HL-60 (cell line): ENCODE measurements at regions not wholly inside any gene's neighbourhood (a gene's known extent, or its start where the extent isn't known, plus 50 kb on each side); places are given as distances from the start of the nearest gene placed in this dataset.

ENCODE experiments used
- GABPA ChIP-seq: IDR thresholded peaks from 2 replicates; pipeline ENCODE4 v1.6.1; 2012; ENCODE audit warnings: low read depth
- POLR2AphosphoS5 ChIP-seq: IDR thresholded peaks from 2 replicates; pipeline ENCODE4 v1.6.1; 2012; ENCODE audit warnings: low read depth
- TF ChIP-seq, protein P1 (sequence below): IDR thresholded peaks from one replicate; pipeline ENCODE4 v1.5.1; 2011; ENCODE audit warnings: low read length, control low read depth, inconsistent platforms; ENCODE audit not compliant: insufficient read depth
- TF ChIP-seq, protein P2 (sequence below): IDR thresholded peaks from 2 replicates; pipeline ENCODE4 v1.6.1; 2012; ENCODE audit warnings: low read depth; ENCODE audit not compliant: insufficient replicate concordance

DNA sequence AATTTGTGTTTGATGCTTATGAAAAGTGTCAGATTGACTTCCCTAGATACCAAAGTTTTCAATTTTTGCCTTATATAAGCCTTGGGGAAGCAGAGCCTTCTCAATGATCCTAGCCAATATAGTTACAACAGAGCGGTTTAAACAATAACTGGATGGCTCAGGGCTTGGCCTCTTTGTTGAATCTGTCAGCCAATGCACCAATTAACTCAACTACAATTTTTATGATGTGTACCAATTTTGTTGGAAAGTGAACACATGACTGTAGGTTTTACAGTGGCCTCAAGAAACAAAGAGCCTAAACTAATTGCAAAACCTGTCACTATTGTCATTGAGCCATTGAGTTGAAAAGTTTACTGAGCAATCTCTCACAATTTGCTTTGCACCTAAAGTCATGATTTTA is 71.6 kb upstream of the RGS18 start:
- TF ChIP-seq, protein P1, sequence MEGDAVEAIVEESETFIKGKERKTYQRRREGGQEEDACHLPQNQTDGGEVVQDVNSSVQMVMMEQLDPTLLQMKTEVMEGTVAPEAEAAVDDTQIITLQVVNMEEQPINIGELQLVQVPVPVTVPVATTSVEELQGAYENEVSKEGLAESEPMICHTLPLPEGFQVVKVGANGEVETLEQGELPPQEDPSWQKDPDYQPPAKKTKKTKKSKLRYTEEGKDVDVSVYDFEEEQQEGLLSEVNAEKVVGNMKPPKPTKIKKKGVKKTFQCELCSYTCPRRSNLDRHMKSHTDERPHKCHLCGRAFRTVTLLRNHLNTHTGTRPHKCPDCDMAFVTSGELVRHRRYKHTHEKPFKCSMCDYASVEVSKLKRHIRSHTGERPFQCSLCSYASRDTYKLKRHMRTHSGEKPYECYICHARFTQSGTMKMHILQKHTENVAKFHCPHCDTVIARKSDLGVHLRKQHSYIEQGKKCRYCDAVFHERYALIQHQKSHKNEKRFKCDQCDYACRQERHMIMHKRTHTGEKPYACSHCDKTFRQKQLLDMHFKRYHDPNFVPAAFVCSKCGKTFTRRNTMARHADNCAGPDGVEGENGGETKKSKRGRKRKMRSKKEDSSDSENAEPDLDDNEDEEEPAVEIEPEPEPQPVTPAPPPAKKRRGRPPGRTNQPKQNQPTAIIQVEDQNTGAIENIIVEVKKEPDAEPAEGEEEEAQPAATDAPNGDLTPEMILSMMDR = no peak
- TF ChIP-seq POLR2AphosphoS5 (no peak), GABPA (no peak)
- TF ChIP-seq, protein P2, sequence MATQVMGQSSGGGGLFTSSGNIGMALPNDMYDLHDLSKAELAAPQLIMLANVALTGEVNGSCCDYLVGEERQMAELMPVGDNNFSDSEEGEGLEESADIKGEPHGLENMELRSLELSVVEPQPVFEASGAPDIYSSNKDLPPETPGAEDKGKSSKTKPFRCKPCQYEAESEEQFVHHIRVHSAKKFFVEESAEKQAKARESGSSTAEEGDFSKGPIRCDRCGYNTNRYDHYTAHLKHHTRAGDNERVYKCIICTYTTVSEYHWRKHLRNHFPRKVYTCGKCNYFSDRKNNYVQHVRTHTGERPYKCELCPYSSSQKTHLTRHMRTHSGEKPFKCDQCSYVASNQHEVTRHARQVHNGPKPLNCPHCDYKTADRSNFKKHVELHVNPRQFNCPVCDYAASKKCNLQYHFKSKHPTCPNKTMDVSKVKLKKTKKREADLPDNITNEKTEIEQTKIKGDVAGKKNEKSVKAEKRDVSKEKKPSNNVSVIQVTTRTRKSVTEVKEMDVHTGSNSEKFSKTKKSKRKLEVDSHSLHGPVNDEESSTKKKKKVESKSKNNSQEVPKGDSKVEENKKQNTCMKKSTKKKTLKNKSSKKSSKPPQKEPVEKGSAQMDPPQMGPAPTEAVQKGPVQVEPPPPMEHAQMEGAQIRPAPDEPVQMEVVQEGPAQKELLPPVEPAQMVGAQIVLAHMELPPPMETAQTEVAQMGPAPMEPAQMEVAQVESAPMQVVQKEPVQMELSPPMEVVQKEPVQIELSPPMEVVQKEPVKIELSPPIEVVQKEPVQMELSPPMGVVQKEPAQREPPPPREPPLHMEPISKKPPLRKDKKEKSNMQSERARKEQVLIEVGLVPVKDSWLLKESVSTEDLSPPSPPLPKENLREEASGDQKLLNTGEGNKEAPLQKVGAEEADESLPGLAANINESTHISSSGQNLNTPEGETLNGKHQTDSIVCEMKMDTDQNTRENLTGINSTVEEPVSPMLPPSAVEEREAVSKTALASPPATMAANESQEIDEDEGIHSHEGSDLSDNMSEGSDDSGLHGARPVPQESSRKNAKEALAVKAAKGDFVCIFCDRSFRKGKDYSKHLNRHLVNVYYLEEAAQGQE = no peak
